ENCODE measurements at regions not wholly inside any gene's neighbourhood (a gene's known extent, or its start where the extent isn't known, plus 50 kb on each side); places are given as distances from the start of the nearest gene placed in this dataset.
A peak's percentile ranks its signal among the peaks of the same experiment; 100 is the strongest.

DNA sequence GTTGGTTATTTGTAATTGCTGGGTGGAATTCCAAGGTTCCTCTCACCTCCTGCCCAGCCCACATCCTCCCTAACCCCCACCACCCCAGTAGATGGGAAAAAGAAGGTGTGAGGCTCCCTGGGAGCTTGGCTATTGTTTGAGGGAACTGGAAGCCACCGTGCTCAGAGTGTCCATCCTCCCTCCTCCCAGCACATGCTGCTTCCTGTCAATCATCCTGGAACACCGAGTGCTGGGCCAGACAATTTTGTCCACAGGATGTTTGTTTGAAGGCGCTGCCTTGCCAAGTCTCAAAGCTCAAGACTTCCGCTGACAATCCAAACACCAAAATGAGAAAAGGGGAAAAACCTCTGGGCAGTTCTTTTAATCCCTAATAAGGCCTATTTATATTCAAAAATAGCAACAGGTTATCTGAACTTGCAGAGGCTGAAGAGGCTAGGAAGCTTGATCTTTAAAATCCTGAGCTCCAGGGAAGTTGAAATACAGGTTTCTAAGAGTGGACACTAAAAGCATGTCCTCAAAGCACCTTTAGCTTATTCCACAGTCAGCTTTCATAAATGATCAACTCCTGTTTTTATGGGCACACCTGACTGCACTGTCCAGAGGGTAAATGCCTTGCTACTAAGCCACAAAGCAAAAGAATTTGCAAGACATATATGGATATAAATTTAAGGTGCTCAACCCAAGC is 286.7 kb downstream of the NFIB start:
- Histone ChIP-seq H3K27ac (peak overlapping the region in 2 of 5 donors; percentile 1 to 18), H3K9me3 (no peaks in the 10 kb centered on the region), H3K27me3 (no peaks in the 10 kb centered on the region), H3K4me3 (no peak overlapping the region), H3K4me1 (peaks cover 0 to 35% (median 12%) of the 10 kb centered on the region in 4 donors), H3K36me3 (no peaks in the 10 kb centered on the region)
- peak; percentile 36 to 58 for DNase-seq
- intact Hi-C loops (cut with DNase I; ENCODE audit: low total_unique reads), result no loop called here
- TF ChIP-seq POLR2AphosphoS5 (IDR thresholded peaks at IDR 0.05), result peak in 1 of 3 donors; percentile 24
- TF ChIP-seq POLR2A (IDR thresholded peaks at IDR 0.05), result no peak
- TF ChIP-seq EP300 (IDR thresholded peaks at IDR 0.05), result no peak
- 12 to 34% (median 21%) methylated on average over 4 of the region's 4 CpGs for WGBS, 5 donors

DNA sequence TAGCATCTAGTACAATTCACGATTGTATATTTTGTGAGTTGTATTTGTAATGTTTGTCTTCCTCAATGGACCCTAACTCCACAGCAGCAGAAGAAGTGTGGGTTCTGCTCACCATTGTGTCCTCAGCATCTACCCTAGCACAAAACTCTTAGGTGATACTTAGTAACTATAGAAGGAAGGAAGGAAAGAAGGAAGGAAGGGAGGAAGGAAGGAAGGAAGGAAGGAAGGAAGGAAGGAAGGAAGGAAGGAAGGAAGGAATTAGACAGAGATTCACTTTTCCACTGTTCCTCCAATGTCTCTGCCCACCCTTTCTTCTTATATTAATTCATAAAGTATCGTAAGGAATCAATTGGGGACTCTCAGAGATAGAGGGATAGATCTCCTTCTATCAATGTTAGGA is 288.2 kb downstream of the NFIB start:
- no peak overlapping the region for H3K27ac ChIP-seq
- H3K27me3 ChIP-seq, result no peaks in the 10 kb centered on the region
- intact Hi-C loops (cut with DNase I; ENCODE audit: low total_unique reads), result no loop called here
- no peaks in the 10 kb centered on the region for H3K36me3 ChIP-seq
- no peaks in the 10 kb centered on the region for H3K9me3 ChIP-seq
- 37 to 84% (median 44%) methylated on average over 2 of the region's 2 CpGs for WGBS, 5 donors
- no peak overlapping the region for H3K4me3 ChIP-seq
- TF ChIP-seq, protein P1, sequence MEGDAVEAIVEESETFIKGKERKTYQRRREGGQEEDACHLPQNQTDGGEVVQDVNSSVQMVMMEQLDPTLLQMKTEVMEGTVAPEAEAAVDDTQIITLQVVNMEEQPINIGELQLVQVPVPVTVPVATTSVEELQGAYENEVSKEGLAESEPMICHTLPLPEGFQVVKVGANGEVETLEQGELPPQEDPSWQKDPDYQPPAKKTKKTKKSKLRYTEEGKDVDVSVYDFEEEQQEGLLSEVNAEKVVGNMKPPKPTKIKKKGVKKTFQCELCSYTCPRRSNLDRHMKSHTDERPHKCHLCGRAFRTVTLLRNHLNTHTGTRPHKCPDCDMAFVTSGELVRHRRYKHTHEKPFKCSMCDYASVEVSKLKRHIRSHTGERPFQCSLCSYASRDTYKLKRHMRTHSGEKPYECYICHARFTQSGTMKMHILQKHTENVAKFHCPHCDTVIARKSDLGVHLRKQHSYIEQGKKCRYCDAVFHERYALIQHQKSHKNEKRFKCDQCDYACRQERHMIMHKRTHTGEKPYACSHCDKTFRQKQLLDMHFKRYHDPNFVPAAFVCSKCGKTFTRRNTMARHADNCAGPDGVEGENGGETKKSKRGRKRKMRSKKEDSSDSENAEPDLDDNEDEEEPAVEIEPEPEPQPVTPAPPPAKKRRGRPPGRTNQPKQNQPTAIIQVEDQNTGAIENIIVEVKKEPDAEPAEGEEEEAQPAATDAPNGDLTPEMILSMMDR (IDR thresholded peaks at IDR 0.05), result no peak
- TF ChIP-seq POLR2A (IDR thresholded peaks at IDR 0.05), result no peak
- no peak for TF ChIP-seq EP300 (IDR thresholded peaks at IDR 0.05)
- no peak for TF ChIP-seq POLR2AphosphoS5 (IDR thresholded peaks at IDR 0.05)
- peaks cover 0 to 25% (median 8%) of the 10 kb centered on the region in 4 donors for H3K4me1 ChIP-seq
- DNase-seq, result no peak

DNA sequence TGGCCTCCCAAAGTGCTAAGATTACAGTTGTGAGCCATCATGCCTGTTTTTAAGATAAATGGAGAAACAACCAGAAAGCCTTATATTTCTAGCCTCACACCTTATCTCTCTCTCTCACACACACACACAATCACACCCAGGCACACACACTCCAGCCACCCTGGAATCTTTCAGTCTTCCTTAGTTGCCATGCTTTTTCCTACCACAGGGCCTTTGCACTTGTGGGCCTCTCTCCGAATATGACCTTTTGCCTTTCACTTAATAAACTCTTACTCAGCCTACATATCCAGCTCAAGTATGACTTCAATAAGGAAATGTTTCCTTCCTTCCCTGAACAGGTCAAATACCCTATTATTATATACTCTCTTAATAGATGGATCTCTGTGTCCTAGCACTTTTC is 290.7 kb downstream of the NFIB start:
- no peaks in the 10 kb centered on the region for H3K9me3 ChIP-seq
- H3K4me1 ChIP-seq, result peaks cover 0 to 16% (median 7%) of the 10 kb centered on the region in 4 donors
- no peak overlapping the region for H3K4me3 ChIP-seq
- H3K36me3 ChIP-seq, result no peaks in the 10 kb centered on the region
- 82 to 100% (median 93%) methylated on average over 1 of the region's 1 CpG for WGBS, 5 donors
- intact Hi-C loops (cut with DNase I; ENCODE audit: low total_unique reads), result no loop called here
- no peak for DNase-seq
- H3K27ac ChIP-seq, result no peak overlapping the region
- no peaks in the 10 kb centered on the region for H3K27me3 ChIP-seq
- TF ChIP-seq POLR2A (IDR thresholded peaks at IDR 0.05), result no peak
- TF ChIP-seq EP300 (IDR thresholded peaks at IDR 0.05), result no peak

DNA sequence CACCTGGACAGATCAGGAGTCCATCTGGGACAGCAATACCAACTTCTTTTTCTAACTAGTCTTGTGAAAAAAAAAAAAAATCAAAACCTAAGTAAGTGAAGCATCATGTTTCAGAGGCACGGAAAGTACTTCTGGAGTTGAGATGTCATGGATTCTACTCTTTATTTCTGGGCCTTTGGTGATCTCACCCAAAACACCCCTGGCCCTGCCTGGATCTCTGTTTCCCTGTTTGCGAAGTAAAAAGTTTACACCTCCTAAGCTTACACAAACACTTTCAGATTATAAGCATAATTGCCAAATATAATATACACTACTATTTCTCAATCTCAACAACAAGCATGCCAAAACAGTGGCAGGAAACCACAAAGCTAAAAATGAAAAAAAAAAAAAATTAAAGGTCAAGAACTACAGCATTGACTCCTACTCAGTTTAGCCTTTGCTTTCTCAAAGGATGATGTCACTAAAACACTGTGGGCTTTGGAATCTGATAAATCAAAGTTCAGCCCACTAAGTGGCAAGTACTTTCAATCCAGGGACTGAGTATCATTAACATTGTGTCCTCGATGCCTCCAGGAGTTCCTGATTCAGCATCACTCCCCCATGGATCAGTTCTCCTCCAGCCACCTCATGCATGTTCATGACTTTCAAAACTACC is 291.9 kb downstream of the NFIB start:
- Histone ChIP-seq H3K9me3 (no peaks in the 10 kb centered on the region), H3K4me1 (peaks cover 0 to 3% (median under 1%) of the 10 kb centered on the region in 4 donors), H3K36me3 (no peaks in the 10 kb centered on the region), H3K27me3 (no peaks in the 10 kb centered on the region), H3K4me3 (no peak overlapping the region), H3K27ac (no peak overlapping the region)
- TF ChIP-seq POLR2A (IDR thresholded peaks at IDR 0.05), result no peak
- TF ChIP-seq, protein P1 (IDR thresholded peaks at IDR 0.05), result no peak
- TF ChIP-seq EP300 (IDR thresholded peaks at IDR 0.05), result no peak
- TF ChIP-seq POLR2AphosphoS5 (IDR thresholded peaks at IDR 0.05), result no peak
- no peak for DNase-seq
- intact Hi-C loops (cut with DNase I; ENCODE audit: low total_unique reads), result no loop called here
- 53 to 81% (median 73%) methylated on average over 3 of the region's 3 CpGs for WGBS, 5 donors

DNA sequence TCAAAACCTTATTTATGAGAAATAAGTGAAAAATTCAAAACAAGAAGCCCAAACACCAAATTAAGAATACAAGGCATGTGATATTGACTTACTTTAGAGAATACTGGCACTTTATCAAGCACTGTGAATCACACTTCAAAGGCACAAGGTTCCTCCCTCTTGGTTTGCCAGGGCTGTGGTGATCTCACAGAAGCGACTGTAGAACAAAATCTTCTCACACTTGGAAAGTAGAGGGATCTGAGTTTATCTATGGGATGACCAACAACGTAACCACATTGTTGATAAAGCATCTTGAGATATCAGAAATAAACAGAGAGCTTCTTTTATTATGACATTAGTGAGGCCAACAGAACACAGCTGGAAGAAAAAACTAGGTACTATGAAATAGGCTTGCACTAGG is 295.9 kb downstream of the NFIB start:
- no peak for DNase-seq
- no peaks in the 10 kb centered on the region for H3K9me3 ChIP-seq
- 20 to 37% (median 26%) methylated on average over 2 of the region's 2 CpGs for WGBS, 5 donors

More for the DNA sequence above, 295.9 kb downstream of the NFIB start:
- no peak overlapping the region for H3K27ac ChIP-seq
- no peaks in the 10 kb centered on the region for H3K27me3 ChIP-seq
- H3K36me3 ChIP-seq, result no peaks in the 10 kb centered on the region
- TF ChIP-seq POLR2AphosphoS5 (IDR thresholded peaks at IDR 0.05), result no peak
- TF ChIP-seq, protein P1 (IDR thresholded peaks at IDR 0.05), result no peak
- no peak for TF ChIP-seq EP300 (IDR thresholded peaks at IDR 0.05)
- no peak for TF ChIP-seq POLR2A (IDR thresholded peaks at IDR 0.05)
- no peak overlapping the region for H3K4me3 ChIP-seq
- no peaks in the 10 kb centered on the region for H3K4me1 ChIP-seq
- intact Hi-C loops (cut with DNase I; ENCODE audit: low total_unique reads), result no loop called here

Measured in stomach (tissue), 8 donors.